Limb (tissue), 2 donors: ENCODE measurements at regions not wholly inside any gene's neighbourhood (a gene's known extent, or its start where the extent isn't known, plus 50 kb on each side); places are given as distances from the start of the nearest gene placed in this dataset.
"Not testable (repeated sequence)": the region's sequence is repeated elsewhere in the genome, so short reads cannot be mapped to it uniquely, and the experiment has no call there.

Source experiments
- DNase-seq, 2 donors: peaks; one replicate each; pipeline ENCODE4 v3.0.0-alpha.2; 2016; ENCODE audit errors: extremely low spot score in 2 of 2

DNA sequence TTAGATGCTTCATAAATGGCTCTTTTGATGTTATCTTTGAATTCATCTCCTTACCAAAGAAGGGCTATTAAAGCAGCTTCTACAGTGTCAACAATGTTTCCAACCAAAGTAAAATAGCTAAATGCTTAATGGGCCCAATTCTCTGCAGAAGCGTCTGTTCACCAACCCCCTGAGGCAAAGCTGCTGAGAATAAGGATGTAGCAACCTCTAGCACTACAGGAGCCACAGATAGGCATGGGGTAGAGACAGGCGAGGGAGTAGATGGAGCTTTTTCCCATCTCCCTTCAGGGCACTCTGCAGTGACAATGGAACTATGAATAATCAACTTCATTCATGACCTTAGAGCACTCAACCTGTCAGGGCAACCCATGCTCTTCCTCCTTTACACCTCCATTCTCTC is 134.1 kb downstream of the FZD1 start:
- DNase-seq = no peak

GRCh38 chr7:91405092-91405788 is 141.0 kb downstream of the FZD1 start:
- no peak for DNase-seq

- DNase-seq = not testable (repeated sequence)
Observed at GRCh38 chr7:91405873-91406272, 141.6 kb downstream of the FZD1 start.

DNA sequence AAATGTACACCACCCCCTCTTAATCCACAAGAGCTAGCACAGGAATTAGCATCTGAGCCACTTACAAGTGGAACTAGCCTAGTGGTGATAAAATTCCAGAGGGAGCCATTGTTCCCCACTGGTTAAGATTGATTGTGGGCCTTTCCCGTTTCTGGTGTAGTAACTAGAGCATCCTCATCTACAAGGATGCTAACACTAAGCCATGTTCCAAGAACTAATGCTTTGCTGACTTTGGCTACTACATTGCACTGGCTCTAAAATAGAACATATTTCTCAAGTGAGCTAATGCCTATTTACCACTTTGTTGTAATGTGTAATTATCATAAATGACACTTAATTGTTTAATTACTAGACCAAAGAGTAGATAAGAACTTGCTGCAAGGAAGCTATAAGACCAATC is 143.7 kb downstream of the FZD1 start:
- no peak for DNase-seq

DNA sequence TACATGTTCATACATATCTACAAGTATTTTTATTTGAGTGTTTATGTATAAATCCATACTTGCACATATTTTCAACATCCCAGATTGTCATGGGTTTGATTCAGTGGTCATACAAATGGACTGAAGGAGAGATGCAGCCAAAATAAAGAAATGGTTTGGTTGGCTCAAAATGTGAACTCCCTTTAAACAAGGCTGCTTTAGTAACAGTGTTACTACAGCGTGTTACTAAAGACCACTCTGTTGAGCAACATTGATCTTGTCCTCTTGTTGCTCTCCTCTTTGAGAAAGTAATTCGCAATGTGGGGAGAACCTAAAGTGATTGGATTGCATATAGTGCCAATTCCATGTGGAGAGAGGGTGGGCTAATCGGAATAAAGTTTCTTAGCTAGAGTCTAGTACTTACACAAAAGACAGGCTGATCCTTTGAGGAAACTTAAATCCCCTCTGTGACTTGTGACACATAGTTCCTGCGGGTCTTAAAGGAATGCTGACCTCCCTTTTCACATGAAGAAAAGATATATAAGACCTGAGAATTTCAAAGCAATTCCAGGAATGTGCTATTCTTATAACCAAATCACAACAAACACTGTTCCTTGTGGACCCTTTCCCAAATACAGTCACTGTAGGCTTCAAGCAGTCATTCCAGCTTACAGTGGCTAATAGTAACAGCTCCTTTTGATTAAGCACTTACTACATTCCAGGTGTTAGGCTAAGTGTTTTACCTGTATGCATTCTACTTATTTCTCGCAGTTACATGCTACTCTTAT is 144.3 kb downstream of the FZD1 start:
- DNase-seq = no peak

DNA sequence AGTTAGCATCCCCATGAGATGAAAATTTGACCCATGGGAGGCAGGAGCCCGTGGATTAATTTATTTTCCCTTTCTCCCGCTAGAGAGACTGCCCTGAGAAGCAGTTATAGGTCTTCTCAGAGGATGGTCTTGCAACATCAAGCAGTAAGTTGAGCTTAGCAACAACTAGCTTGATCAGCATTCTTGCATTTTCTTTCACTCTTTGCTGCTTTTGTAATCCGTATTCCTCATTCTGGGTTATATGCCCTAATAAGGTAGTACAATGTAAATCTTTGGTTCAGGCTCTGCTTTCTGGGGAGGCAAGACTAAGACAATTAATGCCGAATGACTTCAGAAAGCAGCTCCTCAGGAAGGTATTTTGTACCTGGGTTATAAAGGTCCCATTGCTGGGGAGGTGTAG is 146.8 kb downstream of the FZD1 start:
- DNase-seq = no peak

GRCh38 chr7:91412298-91412697 is 148.1 kb downstream of the FZD1 start:
- DNase-seq = no peak

DNA sequence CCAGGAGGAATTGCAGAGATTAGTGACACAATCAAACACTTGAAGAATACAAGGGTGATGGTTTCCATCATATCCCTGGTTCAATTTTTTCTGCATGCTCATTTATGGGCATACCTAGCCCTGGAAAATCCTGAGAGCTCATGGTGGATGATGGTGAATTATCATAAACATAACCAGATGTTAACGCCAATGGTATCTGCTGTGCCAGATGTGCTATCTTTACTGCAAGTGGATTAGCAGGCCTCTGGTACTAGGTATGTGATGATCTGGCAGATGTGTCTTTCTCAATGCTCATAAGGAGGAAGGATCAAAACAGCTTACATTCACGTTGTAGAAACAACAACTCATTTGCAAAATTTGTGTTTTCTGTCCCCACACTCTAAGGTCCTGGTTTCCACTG is 150.5 kb downstream of the FZD1 start:
- DNase-seq = no peak

GRCh38 chr7:91416155-91416865 is 152.1 kb downstream of the FZD1 start:
- no peak for DNase-seq

- DNase-seq = no peak
Observed at GRCh38 chr7:91420606-91421005, 156.4 kb downstream of the FZD1 start.

DNA sequence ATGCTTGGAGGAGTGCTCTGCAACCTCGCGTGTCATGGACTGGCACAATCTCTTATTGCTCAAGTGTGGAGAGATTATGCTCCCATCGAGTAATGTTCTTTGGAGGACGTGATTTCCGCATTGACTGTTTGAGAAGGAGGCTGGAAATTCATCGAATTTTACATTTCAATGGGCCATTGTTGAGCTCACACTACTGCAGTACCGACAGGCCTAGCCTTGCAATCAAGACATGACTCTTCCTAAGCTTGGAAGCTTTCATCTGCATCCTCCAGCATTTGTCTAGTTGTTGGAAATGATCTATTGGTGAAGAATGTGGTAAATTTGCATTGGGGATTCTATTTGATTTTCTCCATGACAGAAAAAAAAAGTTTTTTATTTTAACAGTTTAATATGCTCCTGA is 156.8 kb downstream of the FZD1 start:
- no peak for DNase-seq

- no peak for DNase-seq
Observed at GRCh38 chr7:91424371-91424770, 160.1 kb downstream of the FZD1 start.

DNA sequence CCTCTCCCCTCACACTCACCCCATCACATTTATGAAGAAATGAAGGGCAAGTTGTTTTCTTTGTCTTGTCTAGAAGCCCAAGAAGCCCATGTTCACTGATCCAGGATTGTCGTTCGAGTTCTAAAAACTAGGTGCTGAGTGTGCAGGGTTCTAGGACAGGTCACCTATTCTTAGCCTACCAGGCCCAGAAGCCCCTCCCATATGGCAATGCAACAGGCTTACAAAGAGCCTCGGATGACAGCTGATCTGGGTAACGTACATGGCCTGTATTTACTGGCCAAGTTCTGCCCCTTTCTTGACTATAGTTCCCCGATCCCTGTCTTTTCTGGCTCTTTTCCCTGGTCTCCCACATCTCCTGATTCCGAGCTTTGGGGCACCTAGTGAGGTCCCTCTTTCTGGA is 160.9 kb downstream of the FZD1 start:
- DNase-seq = no peak

GRCh38 chr7:91427051-91427450 is 162.8 kb downstream of the FZD1 start:
- no peak for DNase-seq

- no peak for DNase-seq
Observed at GRCh38 chr7:91431601-91432000, 167.4 kb downstream of the FZD1 start.

DNA sequence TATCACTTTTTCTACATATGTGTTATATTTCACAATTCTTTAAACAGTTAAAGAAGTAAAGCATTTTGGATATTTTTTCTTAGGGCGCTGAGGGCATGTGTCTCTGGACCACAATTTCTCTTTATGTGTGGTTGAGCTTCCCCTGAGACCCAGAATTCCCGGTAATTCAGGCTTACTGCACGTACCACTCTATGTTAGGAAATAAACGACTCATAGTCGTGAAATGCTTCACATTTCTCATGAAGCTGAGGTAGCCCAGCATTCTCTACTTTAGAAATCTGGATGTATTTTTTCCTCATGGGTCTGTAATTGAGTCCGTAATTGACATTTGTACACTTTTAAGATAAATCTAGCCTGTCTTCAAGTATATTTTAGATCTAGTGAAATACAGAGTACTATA is 170.6 kb downstream of the FZD1 start:
- DNase-seq = no peak

DNA sequence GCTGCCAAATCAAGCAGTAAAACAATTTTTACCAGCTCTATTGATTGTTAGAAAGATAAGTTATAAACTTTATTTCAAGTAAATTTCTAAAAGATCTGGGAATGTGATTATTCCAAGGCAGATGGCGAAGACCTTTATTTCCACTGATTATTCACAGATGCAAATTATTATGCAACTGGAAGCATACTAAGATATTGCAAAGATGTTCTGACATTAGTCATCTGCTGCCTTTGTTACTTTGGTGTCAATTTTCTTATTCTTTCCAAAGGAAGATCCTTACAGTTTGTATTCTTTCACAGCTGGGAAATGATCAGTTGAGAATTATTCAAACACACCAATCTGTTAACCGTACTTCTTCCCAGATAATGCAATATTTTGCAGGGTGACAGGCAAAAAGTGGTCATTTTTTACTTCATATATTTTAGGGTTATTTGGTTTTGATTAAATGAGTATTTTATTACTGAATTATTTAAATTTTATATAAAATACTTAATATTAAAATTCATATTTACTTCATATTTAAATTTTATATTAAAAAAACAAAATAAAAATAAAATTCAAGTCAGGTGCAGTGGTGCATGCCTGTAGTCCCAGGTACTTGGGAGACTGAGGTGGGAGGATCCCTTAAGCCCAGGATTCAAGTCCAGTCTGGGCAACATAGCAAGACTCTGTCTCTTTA is 171.3 kb downstream of the FZD1 start:
- no peak for DNase-seq

GRCh38 chr7:91436655-91437054 is 172.4 kb downstream of the FZD1 start:
- DNase-seq = no peak

- not testable (repeated sequence) for DNase-seq
Observed at GRCh38 chr7:91440198-91440597, 176.0 kb downstream of the FZD1 start.

DNA sequence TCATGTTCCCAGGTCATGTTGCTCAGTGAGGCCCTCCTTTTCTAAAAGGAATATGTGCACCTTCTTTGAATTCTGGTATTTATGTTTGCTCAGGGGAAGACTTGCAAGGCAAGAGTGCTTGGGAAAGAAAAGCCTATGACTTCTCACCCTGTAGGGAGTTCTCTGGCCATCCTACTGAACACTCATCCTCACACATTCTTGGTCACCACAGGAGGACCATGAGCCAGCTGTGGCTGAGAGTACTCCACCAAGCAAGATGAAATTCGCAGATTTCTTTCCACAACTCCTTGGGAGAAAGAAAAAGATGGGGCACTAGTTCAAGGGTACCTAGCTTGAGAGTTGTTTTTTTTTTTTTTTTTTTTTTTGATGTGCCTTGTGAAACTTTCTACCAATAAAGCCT is 179.6 kb downstream of the FZD1 start:
- DNase-seq = no peak

GRCh38 chr7:91446819-91447218 is 182.6 kb downstream of the FZD1 start:
- DNase-seq = no peak

GRCh38 chr7:91455411-91455810 is 191.2 kb downstream of the FZD1 start:
- DNase-seq = no peak
